Fibroblast of pulmonary artery (primary cell): ENCODE measurements at regions not wholly inside any gene's neighbourhood (a gene's known extent, or its start where the extent isn't known, plus 50 kb on each side); places are given as distances from the start of the nearest gene placed in this dataset.
A peak's percentile ranks its signal among the peaks of the same experiment; 100 is the strongest.

Source experiments
- DNase-seq: peaks from one replicate; pipeline ENCODE4 v3.0.0-alpha.2; 2010; ENCODE audit warnings: low read depth
- H3K4me3 ChIP-seq: replicated peaks from 2 replicates; pipeline ENCODE4 v1.5.1; 2011; ENCODE audit warnings: low read depth, mild to moderate bottlenecking, control low read depth, low read length, moderate library complexity
- CTCF ChIP-seq: IDR thresholded peaks from 2 replicates; pipeline ENCODE4 v1.5.1; 2011; ENCODE audit warnings: mild to moderate bottlenecking, control low read depth, low read length, inconsistent platforms; ENCODE audit errors: missing control alignments

- no peak overlapping the region for H3K4me3 ChIP-seq
- peak; percentile 86 for DNase-seq
- peak; percentile 82 for TF ChIP-seq CTCF
Observed at GRCh38 chr14:22391908-22392565, 197.0 kb downstream of the DAD1 start.

GRCh38 chr14:22390824-22391461 lies 198.1 kb downstream of the DAD1 start:
- H3K4me3 ChIP-seq: no peak overlapping the region
- no peak for DNase-seq
- no peak for TF ChIP-seq CTCF

- no peak for TF ChIP-seq CTCF
- H3K4me3 ChIP-seq: no peak overlapping the region
- DNase-seq: no peak
Observed at GRCh38 chr14:22390195-22390594, 198.8 kb downstream of the DAD1 start.

- H3K4me3 ChIP-seq: no peak overlapping the region
- TF ChIP-seq CTCF: no peak
- peak; percentile 16 for DNase-seq
Observed at GRCh38 chr14:22388669-22389595, 200.1 kb downstream of the DAD1 start.

- TF ChIP-seq CTCF: no peak
- H3K4me3 ChIP-seq: no peak overlapping the region
- DNase-seq: no peak
Observed at GRCh38 chr14:22387776-22388241, 201.2 kb downstream of the DAD1 start.

- peak; percentile 75 for TF ChIP-seq CTCF
- H3K4me3 ChIP-seq: no peak overlapping the region
Observed at GRCh38 chr14:22386924-22387775, 201.9 kb downstream of the DAD1 start.

More at GRCh38 chr14:22386924-22387775, 201.9 kb downstream of the DAD1 start:
- peak; percentile 87 for DNase-seq
